HG03039 (cell line): ENCODE measurements at regions not wholly inside any gene's neighbourhood (a gene's known extent, or its start where the extent isn't known, plus 50 kb on each side); places are given as distances from the start of the nearest gene placed in this dataset.

Experiments used
- ATAC-seq: cut with Tn5 transposase; IDR thresholded peaks from one replicate; pipeline ENCODE4 v1.9.1; 2021; ENCODE audit warnings: mild to moderate bottlenecking, moderate library complexity; ENCODE audit not compliant: unreplicated experiment

GRCh38 chr5:121702682-121703081, 149.0 kb upstream of the FTMT start:
- ATAC-seq, result no peak

DNA sequence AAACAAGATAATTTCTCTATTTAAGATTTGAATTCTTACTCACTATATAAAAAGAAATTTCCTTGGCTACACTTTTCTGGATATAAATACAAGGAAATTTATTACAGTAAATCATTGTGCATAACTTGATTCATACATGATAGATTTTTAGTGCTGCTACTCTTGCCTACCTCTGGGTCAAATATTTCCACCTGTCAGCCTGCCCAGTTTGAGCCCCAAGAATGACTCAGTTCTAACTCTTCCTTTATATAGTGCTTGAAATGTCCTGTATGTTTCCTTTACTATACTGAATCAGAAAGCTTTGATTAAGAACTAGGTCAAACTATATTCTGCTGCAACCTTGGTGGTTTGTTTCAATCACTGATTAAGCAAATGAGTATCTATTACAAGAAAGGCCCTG, 147.4 kb upstream of the FTMT start:
- ATAC-seq, result no peak

- no peak for ATAC-seq
These were observed 145.0 kb upstream of the FTMT start for GRCh38 chr5:121706686-121707085.

- no peak for ATAC-seq
These were observed 144.5 kb upstream of the FTMT start for GRCh38 chr5:121707178-121707577.

GRCh38 chr5:121711416-121711815, 140.3 kb upstream of the FTMT start:
- no peak for ATAC-seq

- ATAC-seq, result no peak
These were observed 132.4 kb upstream of the FTMT start for GRCh38 chr5:121719255-121719654.

- ATAC-seq, result no peak
These were observed 126.2 kb upstream of the FTMT start for GRCh38 chr5:121725450-121725849.

- no peak for ATAC-seq
These were observed 124.7 kb upstream of the FTMT start for GRCh38 chr5:121726991-121727390.

- no peak for ATAC-seq
These were observed 120.3 kb upstream of the FTMT start for GRCh38 chr5:121731377-121731776.

DNA sequence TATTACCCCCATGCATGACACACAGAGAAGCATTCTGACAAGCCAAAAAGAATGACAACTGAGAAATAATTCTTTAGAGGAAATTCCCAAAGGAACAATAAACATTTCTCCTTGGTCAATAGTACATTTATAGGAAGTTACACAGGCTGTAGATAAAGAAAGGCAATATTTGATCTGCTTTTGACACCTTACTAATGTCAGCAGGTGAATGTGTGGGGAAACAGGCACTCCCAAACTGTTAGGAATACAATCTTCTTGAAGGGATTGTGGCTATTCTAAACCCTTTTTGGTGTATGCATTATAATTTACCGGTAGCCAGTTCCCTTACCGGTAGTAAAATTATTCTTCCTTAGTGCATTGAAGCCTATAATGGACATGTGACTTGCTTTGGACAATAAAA, 116.1 kb upstream of the FTMT start:
- ATAC-seq, result no peak

- no peak for ATAC-seq
These were observed 114.6 kb upstream of the FTMT start for GRCh38 chr5:121737120-121737519.

- ATAC-seq, result no peak
These were observed 110.5 kb upstream of the FTMT start for GRCh38 chr5:121741156-121741555.

DNA sequence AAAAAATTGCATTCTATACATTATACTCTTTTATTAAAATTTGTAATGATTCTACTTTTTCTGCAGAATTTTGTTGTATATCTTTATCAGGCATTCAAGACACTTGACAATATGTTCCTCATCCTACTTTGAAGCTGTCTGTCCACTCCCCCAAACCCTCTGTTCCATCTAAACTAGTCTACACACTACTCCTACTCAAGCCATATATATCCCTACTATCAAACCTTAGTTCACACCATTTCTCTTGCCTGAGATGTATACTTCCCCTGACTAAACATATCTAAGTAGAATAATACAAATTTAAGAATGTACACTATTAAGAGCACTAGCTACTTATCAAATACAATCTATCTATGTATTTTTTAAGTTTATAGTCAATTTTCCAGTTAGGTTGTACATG, 107.1 kb upstream of the FTMT start:
- no peak for ATAC-seq

DNA sequence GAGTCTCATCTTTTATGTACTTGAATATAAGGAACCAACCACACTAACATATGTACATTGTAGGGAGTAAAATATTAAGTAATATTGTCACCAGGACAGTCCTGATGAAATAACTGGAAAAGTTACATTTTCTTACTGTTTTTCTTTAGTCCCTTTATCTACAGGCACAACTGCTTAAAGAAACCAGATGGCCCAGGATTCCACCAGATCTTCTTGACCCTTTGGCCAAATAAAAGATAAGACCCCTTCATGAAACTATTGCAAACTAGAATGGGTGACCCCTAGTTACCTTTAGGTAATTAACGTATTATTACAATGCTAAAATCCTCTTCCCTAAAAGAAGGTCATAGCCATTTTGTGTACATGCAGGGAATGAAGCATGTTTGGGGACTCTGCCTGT, 106.3 kb upstream of the FTMT start:
- no peak for ATAC-seq

DNA sequence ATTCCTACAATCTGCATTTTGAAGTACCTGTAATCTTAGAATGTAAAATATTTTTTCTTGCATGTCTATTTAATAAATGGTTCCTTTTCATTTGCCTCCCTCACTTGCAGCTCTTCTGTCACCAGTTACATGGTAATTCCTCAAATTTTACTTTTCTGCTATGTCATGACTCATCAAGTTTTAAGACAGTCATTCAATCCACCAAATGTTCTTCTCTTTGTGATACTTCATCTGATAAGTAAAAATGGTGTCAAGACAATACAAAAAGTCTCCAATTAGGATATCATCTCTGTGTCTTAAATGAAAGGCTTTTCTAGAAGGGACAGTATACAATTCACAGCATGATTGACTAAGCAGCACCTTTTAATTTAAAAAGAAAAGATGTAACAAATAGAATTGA, 104.9 kb upstream of the FTMT start:
- no peak for ATAC-seq

GRCh38 chr5:121748686-121749085, 103.0 kb upstream of the FTMT start:
- ATAC-seq, result no peak

DNA sequence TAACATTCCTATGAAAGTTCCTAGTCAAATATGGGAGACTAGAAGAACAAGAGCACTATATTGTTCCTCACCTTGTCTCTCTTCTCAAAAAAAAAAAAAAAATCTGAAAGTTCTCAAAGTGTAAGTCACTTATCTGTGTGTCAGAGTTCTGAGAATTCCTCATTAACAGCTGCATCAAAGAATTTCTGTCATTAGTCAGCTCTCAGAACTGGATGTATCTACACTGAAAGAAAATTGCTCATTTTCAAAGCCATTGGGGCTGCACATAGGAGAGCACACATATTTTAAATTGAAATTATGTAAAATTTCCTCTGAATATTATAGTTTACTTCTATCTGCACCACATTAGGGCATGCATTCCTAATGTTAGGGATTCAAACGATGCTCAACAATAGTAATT, 99.5 kb upstream of the FTMT start:
- ATAC-seq, result no peak

DNA sequence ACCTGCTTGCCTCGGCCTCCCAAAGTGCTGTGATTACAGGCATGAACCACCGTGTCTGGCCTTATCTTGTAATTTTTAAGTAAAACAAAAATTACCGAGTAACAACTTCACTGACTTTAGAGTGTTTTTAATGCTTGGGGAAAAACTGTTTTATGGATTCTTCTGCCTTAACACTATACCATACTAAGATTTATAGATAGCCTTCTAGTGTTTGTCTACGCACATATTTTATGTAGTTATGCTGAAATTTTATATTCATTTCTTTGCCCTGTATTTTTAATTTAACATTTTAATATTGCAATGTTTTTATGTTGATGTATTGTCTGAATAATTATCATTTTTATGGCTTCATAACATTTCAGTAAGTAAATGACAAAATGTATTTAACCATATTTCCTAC, 96.4 kb upstream of the FTMT start:
- no peak for ATAC-seq

DNA sequence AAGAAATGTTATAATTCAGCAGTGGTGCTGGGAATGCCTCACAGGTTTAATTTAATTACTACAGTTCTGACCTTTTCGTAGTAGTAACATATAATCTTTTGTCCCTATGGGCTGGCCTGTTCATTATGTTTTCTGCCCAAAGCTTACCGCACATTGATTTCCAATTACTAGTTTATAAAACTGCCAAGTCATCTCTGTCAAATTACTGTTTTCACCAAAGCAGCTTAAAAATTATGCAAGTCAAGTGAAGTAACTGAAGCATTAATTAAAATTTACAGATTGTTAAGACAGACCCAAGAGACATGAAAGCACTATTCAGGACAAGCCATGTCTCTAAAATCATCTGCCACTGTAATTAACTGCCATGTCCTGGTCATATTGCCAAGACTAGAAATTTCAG, 93.9 kb upstream of the FTMT start:
- no peak for ATAC-seq

- ATAC-seq, result no peak
These were observed 93.1 kb upstream of the FTMT start for GRCh38 chr5:121758615-121759014.

- no peak for ATAC-seq
These were observed 89.3 kb upstream of the FTMT start for GRCh38 chr5:121762426-121762825.

- ATAC-seq, result no peak
These were observed 88.0 kb upstream of the FTMT start for GRCh38 chr5:121763665-121764064.

- no peak for ATAC-seq
These were observed 71.3 kb upstream of the FTMT start for GRCh38 chr5:121780406-121780805.

- no peak for ATAC-seq
These were observed 68.0 kb upstream of the FTMT start for GRCh38 chr5:121783700-121784099.
